ENCODE measurements at regions not wholly inside any gene's neighbourhood (a gene's known extent, or its start where the extent isn't known, plus 50 kb on each side); places are given as distances from the start of the nearest gene placed in this dataset.

GRCh38 chr6:125498606-125499005 is 196.8 kb upstream of the HDDC2 start:
- no peak overlapping the region for H2AK5ac ChIP-seq (ENCODE audit: insufficient read length, low read length)
- Mint-ChIP-seq H3K36me3 (ENCODE audit: insufficient read depth in 1 of 3, low read depth in 3 of 3) (no peaks in the 10 kb centered on the region), H3K4me3 (no peak overlapping the region), H3K4me1 (peaks cover 20 to 22% of the 10 kb centered on the region in 2 experiments), H3K27ac (no peak overlapping the region), H3K27me3 (ENCODE audit: low read depth) (no peaks in the 10 kb centered on the region), H3K9me3 (no peaks in the 10 kb centered on the region)
- H3K4me1 ChIP-seq (ENCODE audit: insufficient read depth, low read length) = peaks cover 6% of the 10 kb centered on the region; the same call in 1 of the 2 replicates
- H3K4ac ChIP-seq (ENCODE audit: low read depth, low read length) = no peak overlapping the region
- no CpG with 5 or more reads among the region's 3 CpGs for WGBS (ENCODE audit: extremely low coverage, insufficient read length, low lambda C conversion rate)
- H2BK120ac ChIP-seq (ENCODE audit: low read depth, low read length, poor library complexity, severe bottlenecking) = no peak overlapping the region
- no peak overlapping the region for H2AFZ ChIP-seq (ENCODE audit: low read length)
- no peak overlapping the region for H3K4me2 ChIP-seq (ENCODE audit: insufficient read depth, insufficient read length, low read length)
- H2BK12ac ChIP-seq (ENCODE audit: insufficient read length, low read depth, low read length) = no peak overlapping the region
- H3T11ph ChIP-seq (ENCODE audit: low read length) = no peak overlapping the region
- no peak overlapping the region for H3K18ac ChIP-seq (ENCODE audit: insufficient read length, low read depth, low read length)
- no peak overlapping the region for H4K5ac ChIP-seq (ENCODE audit: insufficient read length, low read depth, low read length)
- H3K23ac ChIP-seq (ENCODE audit: insufficient read length, low read depth, low read length) = no peak overlapping the region
- H3K9ac ChIP-seq (ENCODE audit: extremely low read depth, insufficient read length, low read length) = no peak overlapping the region
- DNase-seq = no peak
- TF ChIP-seq CTCF (conservative IDR thresholded peaks at IDR 0.05) = no peak
- H4K8ac ChIP-seq (replicated peaks; ENCODE audit: insufficient read length, low read depth, low read length) = no peak overlapping the region
- H3K27me3 ChIP-seq (ENCODE audit: insufficient read depth, low read length) = no peaks in the 10 kb centered on the region
- no peaks in the 10 kb centered on the region for H3K9me3 ChIP-seq (ENCODE audit: control insufficient read depth, low read depth, low read length)
- no peak overlapping the region for H3K14ac ChIP-seq (ENCODE audit: insufficient read depth, low read length)
- no peak overlapping the region for H2BK5ac ChIP-seq (ENCODE audit: insufficient read length, low read length)
- no peak overlapping the region for H3K27ac ChIP-seq (ENCODE audit: insufficient read length, low read depth, low read length)
- no peak overlapping the region for H2BK15ac ChIP-seq (ENCODE audit: low read depth, low read length)
- no peak overlapping the region for H3K56ac ChIP-seq (ENCODE audit: insufficient read length, low read depth, low read length)
- no peaks in the 10 kb centered on the region for H4K20me1 ChIP-seq (ENCODE audit: control insufficient read depth, insufficient read depth, insufficient read length)
- no peaks in the 10 kb centered on the region for H3K79me2 ChIP-seq (ENCODE audit: insufficient read depth, low read length)
- H3K79me1 ChIP-seq (ENCODE audit: insufficient read depth, low read depth, low read length, poor library complexity, severe bottlenecking) = no peaks in the 10 kb centered on the region
- no peaks in the 10 kb centered on the region for H3K23me2 ChIP-seq (ENCODE audit: insufficient read length, low read depth, low read length, poor library complexity, severe bottlenecking)
- no peak overlapping the region for H2BK20ac ChIP-seq (ENCODE audit: low read depth, low read length, poor library complexity, severe bottlenecking)
- H4K91ac ChIP-seq (ENCODE audit: insufficient read length, low read depth, low read length) = no peak overlapping the region
